H1 (cell line): ENCODE measurements at regions not wholly inside any gene's neighbourhood (a gene's known extent, or its start where the extent isn't known, plus 50 kb on each side); places are given as distances from the start of the nearest gene placed in this dataset.

ENCODE experiments used
- CTCF ChIA-PET: fragments of 300-600 bp; sonication (Branson Sonifier 250); formaldehyde crosslinking; loops from one replicate; lab custom pipeline; 2021; ENCODE audit not compliant: partially characterized antibody; lab: Charles Lee
- POLR2A ChIA-PET: fragments of 300-600 bp; sonication (Branson Sonifier 250); formaldehyde crosslinking; loops from one replicate; lab custom pipeline; 2021; ENCODE audit warnings: inconsistent platforms; ENCODE audit not compliant: partially characterized antibody; lab: Charles Lee
- DNase-seq, 2 experiments: peaks; one replicate each; pipeline versions ENCODE4 v3.0.0 to v3.0.0-alpha.2; 2010 to 2022; ENCODE audit warnings: low spot score in 2 of 2, low read depth in 1 of 2, mixed read lengths in 1 of 2
- FAIRE-seq: peaks from 2 replicates; lab custom pipeline; 2011; peaks lifted over from hg19 to GRCh38; lab: Jason Lieb, UNC
- H2AFZ ChIP-seq: 2 replicates; pipeline ENCODE4 v1.8.1; 2012; ENCODE audit warnings: low read length, inconsistent platforms
- H2AK5ac ChIP-seq: 2 replicates; pipeline ENCODE4 v1.6.1; 2013; ENCODE audit warnings: low read depth, low read length
- H2BK120ac ChIP-seq: replicated peaks from 2 replicates; pipeline ENCODE3; 2013; ENCODE audit warnings: low read depth, low read length, inconsistent platforms
- H2BK12ac ChIP-seq: 2 replicates; pipeline ENCODE4 v1.6.1; 2013; ENCODE audit warnings: low read depth, low read length
- H2BK15ac ChIP-seq: 2 replicates; pipeline ENCODE4 v1.6.1; 2013; ENCODE audit warnings: low read length
- H2BK20ac ChIP-seq: 2 replicates; pipeline ENCODE4 v1.6.1; 2013; ENCODE audit warnings: low read length
- H2BK5ac ChIP-seq: 2 replicates; pipeline ENCODE4 v1.6.1; 2013; ENCODE audit warnings: low read depth, low read length
- H3K14ac ChIP-seq: 2 replicates; pipeline ENCODE4 v1.6.1; 2013; ENCODE audit warnings: inconsistent platforms; ENCODE audit not compliant: insufficient read length
- H3K18ac ChIP-seq: 2 replicates; pipeline ENCODE4 v1.6.1; 2013; ENCODE audit warnings: low read length; ENCODE audit errors: extremely low read depth
- H3K23ac ChIP-seq: 2 replicates; pipeline ENCODE4 v1.6.1; 2013; ENCODE audit warnings: inconsistent platforms; ENCODE audit not compliant: insufficient read length
- H3K23me2 ChIP-seq: 2 replicates; pipeline ENCODE4 v1.6.1; 2013; ENCODE audit warnings: low read depth, low read length
- H3K27ac ChIP-seq: 2 replicates; pipeline ENCODE4 v1.6.1; 2011; ENCODE audit warnings: low read depth, low read length, inconsistent platforms
- H3K27me3 ChIP-seq, 4 experiments: replicated peaks in 1 of 4; 1 replicate in 1 of 4; 2 replicates in 3 of 4; pipeline versions ENCODE4 v1.6.1 to v1.8.1; 2011 to 2013; ENCODE audit warnings: low read length in 3 of 4, mild to moderate bottlenecking in 3 of 4, inconsistent platforms in 2 of 4, mixed read lengths in 2 of 4, moderate library complexity in 1 of 4; ENCODE audit not compliant: control insufficient read depth in 3 of 4, insufficient read depth in 3 of 4; ENCODE audit errors: extremely low read depth in 1 of 4
- H3K36me3 ChIP-seq, 4 experiments: 2 replicates each; pipeline versions ENCODE4 v1.6.1 to v1.8.1; 2011 to 2013; ENCODE audit warnings: mild to moderate bottlenecking in 4 of 4, low read length in 3 of 4, moderate library complexity in 2 of 4, control low read depth in 1 of 4, inconsistent platforms in 1 of 4; ENCODE audit not compliant: insufficient read depth in 4 of 4, control insufficient read depth in 2 of 4
- H3K4ac ChIP-seq: replicated peaks from 2 replicates; pipeline ENCODE3; 2013; ENCODE audit warnings: low read length, low read depth, mixed read lengths, inconsistent platforms; ENCODE audit not compliant: insufficient read length
- H3K4me1 ChIP-seq, 4 experiments: replicated peaks in 1 of 4; 1 replicate in 1 of 4; 2 replicates in 3 of 4; pipeline versions ENCODE4 v1.6.1 to v1.8.1; 2011 to 2013; ENCODE audit warnings: low read length in 3 of 4, inconsistent platforms in 2 of 4, mixed read lengths in 1 of 4; ENCODE audit not compliant: insufficient read depth in 4 of 4, control insufficient read depth in 3 of 4
- H3K4me2 ChIP-seq, 2 experiments: 2 replicates each; pipeline versions ENCODE4 v1.6.1 to v1.8.1; 2011 to 2013; ENCODE audit warnings: low read depth in 2 of 2, low read length in 2 of 2, control low read depth in 1 of 2, inconsistent platforms in 1 of 2, mild to moderate bottlenecking in 1 of 2; ENCODE audit not compliant: insufficient read depth in 1 of 2
- H3K4me3 ChIP-seq, 4 experiments: fragments of 200-600, 300-600 bp in 1 of 4; sonication (generic), shearing (Covaris generic), sonication (Bioruptor Twin) in 1 of 4; 2 replicates each; pipeline versions ENCODE4 v1.5.1 to v1.8.1; 2011 to 2016; ENCODE audit warnings: low read length in 4 of 4, low read depth in 3 of 4, control low read depth in 2 of 4, inconsistent platforms in 2 of 4, mild to moderate bottlenecking in 2 of 4, mixed read lengths in 1 of 4, moderate library complexity in 1 of 4; ENCODE audit not compliant: insufficient read depth in 2 of 4; ENCODE audit errors: extremely low read depth in 1 of 4
- H3K56ac ChIP-seq: replicated peaks from 2 replicates; pipeline ENCODE3; 2013; ENCODE audit warnings: low read depth, mild to moderate bottlenecking, mixed read lengths, low read length, inconsistent platforms; ENCODE audit not compliant: insufficient read length
- H3K79me1 ChIP-seq: 2 replicates; pipeline ENCODE4 v1.6.1; 2013; ENCODE audit warnings: low read depth, low read length, control low read depth
- H3K79me2 ChIP-seq, 2 experiments: 2 replicates each; pipeline versions ENCODE4 v1.6.1 to v1.8.1; 2012 to 2013; ENCODE audit warnings: low read length in 2 of 2, mild to moderate bottlenecking in 2 of 2, inconsistent platforms in 1 of 2; ENCODE audit not compliant: insufficient read depth in 2 of 2, control insufficient read depth in 1 of 2
- H3K9ac ChIP-seq, 4 experiments: replicated peaks in 1 of 4; 1 replicate in 1 of 4; 2 replicates in 3 of 4; pipeline versions ENCODE4 v1.6.1 to v1.8.1; 2011 to 2013; ENCODE audit warnings: low read depth in 3 of 4, low read length in 3 of 4, control low read depth in 2 of 4, mild to moderate bottlenecking in 2 of 4, moderate library complexity in 2 of 4, inconsistent platforms in 1 of 4; ENCODE audit errors: extremely low read depth in 1 of 4
- H3K9me3 ChIP-seq, 2 experiments: 2 replicates each; pipeline versions ENCODE4 v1.6.1 to v1.8.1; 2012 to 2013; ENCODE audit warnings: mild to moderate bottlenecking in 2 of 2, moderate library complexity in 2 of 2, control low read depth in 1 of 2, inconsistent platforms in 1 of 2, low read depth in 1 of 2, low read length in 1 of 2, mixed read lengths in 1 of 2; ENCODE audit not compliant: insufficient read depth in 2 of 2
- H4K20me1 ChIP-seq, 2 experiments: replicated peaks in 1 of 2; 2 replicates each; pipeline versions ENCODE3 to v1.8.1; 2011 to 2013; ENCODE audit warnings: inconsistent platforms in 2 of 2, low read length in 2 of 2, mild to moderate bottlenecking in 1 of 2; ENCODE audit not compliant: insufficient read depth in 2 of 2, control insufficient read depth in 1 of 2
- H4K5ac ChIP-seq: 2 replicates; pipeline ENCODE4 v1.6.1; 2013; ENCODE audit warnings: low read length, low read depth, mixed read lengths, inconsistent platforms; ENCODE audit not compliant: insufficient read length
- H4K8ac ChIP-seq: 2 replicates; pipeline ENCODE4 v1.8.0; 2013; ENCODE audit warnings: mild to moderate bottlenecking, moderate library complexity, low read length, inconsistent platforms; ENCODE audit not compliant: insufficient read depth; ENCODE audit errors: extremely low read depth
- H4K91ac ChIP-seq: replicated peaks from 2 replicates; pipeline ENCODE3; 2013; ENCODE audit warnings: low read length, mixed read lengths, inconsistent platforms; ENCODE audit not compliant: insufficient read length
- CHD1 ChIP-seq: IDR thresholded peaks from 2 replicates; pipeline ENCODE4 v1.6.1; 2012; ENCODE audit warnings: low read depth, low read length, improper control_type of control experiment
- KDM1A ChIP-seq: fragments of 200-600, 300-600 bp; sonication (generic); IDR thresholded peaks from 2 replicates; pipeline ENCODE4 v1.7.1; 2016; ENCODE audit warnings: mild to moderate bottlenecking, low read length, borderline replicate concordance
- NANOG ChIP-seq: IDR thresholded peaks from 2 replicates; pipeline ENCODE4 v1.6.1; 2011; ENCODE audit warnings: low read length, low read depth, mild to moderate bottlenecking, inconsistent platforms; ENCODE audit not compliant: insufficient read depth, poor library complexity, severe bottlenecking
- POLR2AphosphoS5 ChIP-seq: IDR thresholded peaks from 2 replicates; pipeline ENCODE4 v1.6.1; 2011; ENCODE audit warnings: low read depth, low read length
- SIX5 ChIP-seq: IDR thresholded peaks from 2 replicates; pipeline ENCODE4 v1.6.1; 2011; ENCODE audit warnings: mild to moderate bottlenecking, low read depth, low read length
- TAF7 ChIP-seq: optimal IDR thresholded peaks from 2 replicates; pipeline ENCODE3; 2011; ENCODE audit warnings: low read depth, mild to moderate bottlenecking, inconsistent platforms, low read length, moderate library complexity, borderline replicate concordance
- WGBS, 2 experiments: shearing (Covaris generic) in 1 of 2; methylation state at CpG; one replicate each; pipeline versions ENCODE4 v1.1.6 to v1.1.7; 2013 to 2015; ENCODE audit warnings: low lambda C conversion rate in 2 of 2, mixed read lengths in 2 of 2, inconsistent platforms in 1 of 2, low coverage in 1 of 2, missing lambda C conversion rate in 1 of 2; ENCODE audit not compliant: insufficient replicate concordance in 2 of 2, insufficient coverage in 1 of 2, insufficient read length in 1 of 2; ENCODE audit errors: extremely low coverage in 1 of 2, missing lambda C conversion rate in 1 of 2; 5-methylcytosine and 5-hydroxymethylcytosine counted together
- TF ChIP-seq, protein P1 (sequence below), 3 experiments: IDR thresholded peaks; 1 replicate in 2 of 3; 2 replicates in 1 of 3; pipeline versions ENCODE4 v1.5.1 to v1.6.1; 2011; ENCODE audit warnings: low read length in 3 of 3, mild to moderate bottlenecking in 3 of 3, inconsistent platforms in 2 of 3, low read depth in 1 of 3, moderate library complexity in 1 of 3; ENCODE audit not compliant: insufficient read depth in 1 of 3; ENCODE audit errors: control extremely low read depth in 1 of 3
- TF ChIP-seq, protein P2 (sequence below): IDR thresholded peaks from 2 replicates; pipeline ENCODE4 v1.6.1; 2011; ENCODE audit warnings: low read depth, mild to moderate bottlenecking, low read length; ENCODE audit not compliant: insufficient read depth

DNA sequence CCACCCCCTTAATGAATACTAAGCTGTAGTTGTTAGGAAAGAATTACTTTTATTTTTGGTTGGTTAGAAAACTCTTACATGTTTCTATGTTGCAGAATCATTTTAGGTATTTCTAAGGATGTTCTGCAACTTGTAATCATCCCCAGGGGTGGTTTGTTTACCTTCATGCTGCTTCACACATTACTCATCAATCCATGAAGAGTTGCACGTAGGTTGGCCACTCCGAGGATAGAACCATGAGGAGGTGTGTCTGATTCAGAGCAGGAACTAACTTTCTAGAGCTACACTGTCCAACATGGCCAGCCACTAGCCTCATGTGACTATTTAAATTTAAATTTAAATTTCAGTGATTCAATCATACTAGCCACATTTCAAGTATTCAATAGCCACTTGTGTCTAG is 127.2 kb upstream of the FRMPD4 start:
- H3K18ac ChIP-seq = no peak overlapping the region
- no peak overlapping the region for H4K8ac ChIP-seq
- CTCF ChIA-PET = interaction anchor here (1.1 kb wide), 1 partner anchor 12 kb away, joined by 3 read pairs; no protein-coding TSS in a partner anchor
- no peaks in the 10 kb centered on the region for H3K79me2 ChIP-seq
- no peak overlapping the region for H2AFZ ChIP-seq
- no peak overlapping the region for H2AK5ac ChIP-seq
- no peak overlapping the region for H3K27ac ChIP-seq
- H2BK5ac ChIP-seq = no peak overlapping the region
- 96% methylated on average over 2 of the region's 2 CpGs; no CpG with 5 or more reads in 1 of the 2 experiments for WGBS, 2 experiments
- no peak overlapping the region for H3K56ac ChIP-seq
- no peak overlapping the region for H3K4me3 ChIP-seq
- TF ChIP-seq SIX5 (no peak), POLR2AphosphoS5 (no peak), KDM1A (no peak), NANOG (no peak), CHD1 (no peak), TAF7 (no peak)
- TF ChIP-seq, protein P1, sequence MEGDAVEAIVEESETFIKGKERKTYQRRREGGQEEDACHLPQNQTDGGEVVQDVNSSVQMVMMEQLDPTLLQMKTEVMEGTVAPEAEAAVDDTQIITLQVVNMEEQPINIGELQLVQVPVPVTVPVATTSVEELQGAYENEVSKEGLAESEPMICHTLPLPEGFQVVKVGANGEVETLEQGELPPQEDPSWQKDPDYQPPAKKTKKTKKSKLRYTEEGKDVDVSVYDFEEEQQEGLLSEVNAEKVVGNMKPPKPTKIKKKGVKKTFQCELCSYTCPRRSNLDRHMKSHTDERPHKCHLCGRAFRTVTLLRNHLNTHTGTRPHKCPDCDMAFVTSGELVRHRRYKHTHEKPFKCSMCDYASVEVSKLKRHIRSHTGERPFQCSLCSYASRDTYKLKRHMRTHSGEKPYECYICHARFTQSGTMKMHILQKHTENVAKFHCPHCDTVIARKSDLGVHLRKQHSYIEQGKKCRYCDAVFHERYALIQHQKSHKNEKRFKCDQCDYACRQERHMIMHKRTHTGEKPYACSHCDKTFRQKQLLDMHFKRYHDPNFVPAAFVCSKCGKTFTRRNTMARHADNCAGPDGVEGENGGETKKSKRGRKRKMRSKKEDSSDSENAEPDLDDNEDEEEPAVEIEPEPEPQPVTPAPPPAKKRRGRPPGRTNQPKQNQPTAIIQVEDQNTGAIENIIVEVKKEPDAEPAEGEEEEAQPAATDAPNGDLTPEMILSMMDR (IDR thresholded peaks at IDR 0.05; ENCODE audit: control extremely low read depth in 1 of 3, insufficient read depth in 1 of 3, low read depth in 1 of 3, low read length in 3 of 3) = no peak
- TF ChIP-seq, protein P2, sequence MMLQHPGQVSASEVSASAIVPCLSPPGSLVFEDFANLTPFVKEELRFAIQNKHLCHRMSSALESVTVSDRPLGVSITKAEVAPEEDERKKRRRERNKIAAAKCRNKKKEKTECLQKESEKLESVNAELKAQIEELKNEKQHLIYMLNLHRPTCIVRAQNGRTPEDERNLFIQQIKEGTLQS = no peak
- TF ChIP-seq, all 59 proteins: peak for 0
- POLR2A ChIA-PET = no interaction called here
- Histone ChIP-seq H3K9ac (no peak overlapping the region), H4K20me1 (no peaks in the 10 kb centered on the region), H2BK12ac (no peak overlapping the region), H3K27me3 (no peaks in the 10 kb centered on the region), H3K4ac (no peak overlapping the region), H3K23ac (no peak overlapping the region), H3K4me2 (no peak overlapping the region), H3K36me3 (no peaks in the 10 kb centered on the region), H2BK120ac (no peak overlapping the region), H3K79me1 (no peaks in the 10 kb centered on the region), H4K5ac (no peak overlapping the region), H3K23me2 (no peaks in the 10 kb centered on the region), H2BK20ac (no peak overlapping the region), H3K9me3 (no peaks in the 10 kb centered on the region), H4K91ac (no peak overlapping the region), H3K4me1 (no peaks in the 10 kb centered on the region), H2BK15ac (no peak overlapping the region), H3K14ac (no peak overlapping the region)
- FAIRE-seq = no peak
- DNase-seq = no peak
